HG03521 (cell line): ENCODE measurements at regions not wholly inside any gene's neighbourhood (a gene's known extent, or its start where the extent isn't known, plus 50 kb on each side); places are given as distances from the start of the nearest gene placed in this dataset.

Source experiments
- ATAC-seq: cut with Tn5 transposase; IDR thresholded peaks from one replicate; pipeline ENCODE4 v1.9.1; 2021; ENCODE audit warnings: mild to moderate bottlenecking, moderate library complexity; ENCODE audit not compliant: unreplicated experiment

- no peak for ATAC-seq
These were observed 421.0 kb downstream of the DYNC2H1 start for GRCh38 chr11:103530257-103530656.

- no peak for ATAC-seq
These were observed 423.0 kb downstream of the DYNC2H1 start for GRCh38 chr11:103532133-103532788.

GRCh38 chr11:103534191-103534590 lies 425.0 kb downstream of the DYNC2H1 start:
- ATAC-seq, result no peak

- ATAC-seq, result no peak
These were observed 425.7 kb downstream of the DYNC2H1 start for GRCh38 chr11:103534959-103535358.

GRCh38 chr11:103536335-103536722 lies 427.1 kb downstream of the DYNC2H1 start:
- ATAC-seq, result no peak

- no peak for ATAC-seq
These were observed 428.8 kb downstream of the DYNC2H1 start for GRCh38 chr11:103537904-103538502.

- ATAC-seq, result no peak
These were observed 429.9 kb downstream of the DYNC2H1 start for GRCh38 chr11:103539166-103539565.

- no peak for ATAC-seq
These were observed 432.1 kb downstream of the DYNC2H1 start for GRCh38 chr11:103541186-103541795.

GRCh38 chr11:103542851-103543250 lies 433.6 kb downstream of the DYNC2H1 start:
- no peak for ATAC-seq

- no peak for ATAC-seq
These were observed 434.2 kb downstream of the DYNC2H1 start for GRCh38 chr11:103543456-103543855.

- ATAC-seq, result no peak
These were observed 435.6 kb downstream of the DYNC2H1 start for GRCh38 chr11:103544874-103545273.

- no peak for ATAC-seq
These were observed 436.3 kb downstream of the DYNC2H1 start for GRCh38 chr11:103545551-103545950.

- no peak for ATAC-seq
These were observed 437.0 kb downstream of the DYNC2H1 start for GRCh38 chr11:103546236-103546635.

- no peak for ATAC-seq
These were observed 437.8 kb downstream of the DYNC2H1 start for GRCh38 chr11:103547024-103547423.

GRCh38 chr11:103547691-103548090 lies 438.5 kb downstream of the DYNC2H1 start:
- no peak for ATAC-seq

GRCh38 chr11:103548838-103549237 lies 439.6 kb downstream of the DYNC2H1 start:
- no peak for ATAC-seq

- no peak for ATAC-seq
These were observed 441.6 kb downstream of the DYNC2H1 start for GRCh38 chr11:103550811-103551210.

GRCh38 chr11:103552086-103552485 lies 442.9 kb downstream of the DYNC2H1 start:
- no peak for ATAC-seq

- no peak for ATAC-seq
These were observed 446.9 kb downstream of the DYNC2H1 start for GRCh38 chr11:103556171-103556570.

GRCh38 chr11:103566116-103566515 lies 456.9 kb downstream of the DYNC2H1 start:
- ATAC-seq, result no peak

- no peak for ATAC-seq
These were observed 454.7 kb upstream of the DDI1 start for GRCh38 chr11:103581760-103582159.

GRCh38 chr11:103582351-103582909 lies 454.0 kb upstream of the DDI1 start:
- ATAC-seq, result no peak
